ENCODE measurements at regions not wholly inside any gene's neighbourhood (a gene's known extent, or its start where the extent isn't known, plus 50 kb on each side); places are given as distances from the start of the nearest gene placed in this dataset.
"Not testable (repeated sequence)": the region's sequence is repeated elsewhere in the genome, so short reads cannot be mapped to it uniquely, and the experiment has no call there.

- in situ Hi-C loops (cut with HindIII; ENCODE audit: low sequenced_read_pairs), result no loop called here
- no peak for DNase-seq (ENCODE audit: low spot score)
These were observed 270.8 kb downstream of the GATA3 start for GRCh38 chr10:8325024-8325980.

DNA sequence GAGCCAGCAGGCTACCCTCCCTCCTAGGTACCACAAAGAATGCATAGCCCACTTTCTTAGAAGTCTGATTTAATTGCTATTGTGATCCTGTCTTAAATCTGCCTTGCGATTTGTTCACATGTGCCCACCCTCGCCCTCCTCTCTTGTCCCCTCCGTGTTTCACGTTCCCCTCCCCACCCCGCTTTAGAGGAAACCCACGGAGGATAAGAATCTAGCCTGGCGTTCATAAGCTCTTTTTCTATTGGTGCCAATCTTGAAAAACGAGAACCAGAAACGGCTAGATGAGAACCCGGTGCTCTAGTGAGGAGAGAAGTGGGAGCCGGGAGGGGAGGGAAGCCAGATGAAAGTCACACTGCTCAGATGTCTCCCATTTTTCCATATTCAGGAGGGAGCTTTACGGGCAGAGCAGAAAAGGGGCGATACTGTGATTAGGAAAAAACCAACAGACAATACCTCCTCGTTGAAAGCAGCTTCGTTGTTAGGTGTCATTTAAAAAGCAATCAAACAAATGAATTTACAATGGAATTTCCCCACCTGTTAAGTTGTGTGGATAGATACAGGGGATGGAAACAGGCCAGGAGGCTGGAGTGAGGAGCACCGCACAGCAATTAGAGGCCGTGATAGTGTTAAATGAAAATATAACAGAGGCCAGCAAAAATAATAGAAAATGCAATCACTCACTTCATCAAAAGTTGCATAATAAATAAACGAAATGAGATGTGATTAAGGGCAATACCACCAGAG is 272.1 kb downstream of the GATA3 start:
- no peak for DNase-seq (ENCODE audit: low spot score)
- in situ Hi-C loops (cut with HindIII; ENCODE audit: low sequenced_read_pairs), result no loop called here

- DNase-seq (ENCODE audit: low spot score), result no peak
- in situ Hi-C loops (cut with HindIII; ENCODE audit: low sequenced_read_pairs), result no loop called here
These were observed 272.6 kb downstream of the GATA3 start for GRCh38 chr10:8327140-8327423.

DNA sequence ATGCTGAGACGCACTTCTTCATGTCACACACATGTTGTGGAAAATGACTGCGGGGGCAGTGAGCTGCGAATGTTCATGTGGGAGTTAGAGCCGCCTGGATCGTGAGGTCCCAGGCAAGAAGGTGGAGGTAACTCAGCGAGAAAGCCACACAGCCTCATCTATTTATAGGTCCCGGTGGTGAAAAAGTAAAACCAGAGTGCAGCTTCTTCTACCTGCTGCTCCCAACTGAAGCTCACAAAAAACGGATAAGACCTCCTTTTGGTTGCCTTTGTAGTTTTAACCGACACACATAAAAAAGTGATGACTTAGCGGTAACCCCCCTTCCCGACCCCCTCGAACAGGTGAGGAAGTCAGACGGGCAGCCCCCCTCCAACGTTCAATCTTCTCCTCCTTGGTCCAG is 276.9 kb downstream of the GATA3 start:
- no peak for DNase-seq (ENCODE audit: low spot score)
- in situ Hi-C loops (cut with HindIII; ENCODE audit: low sequenced_read_pairs), result no loop called here

DNA sequence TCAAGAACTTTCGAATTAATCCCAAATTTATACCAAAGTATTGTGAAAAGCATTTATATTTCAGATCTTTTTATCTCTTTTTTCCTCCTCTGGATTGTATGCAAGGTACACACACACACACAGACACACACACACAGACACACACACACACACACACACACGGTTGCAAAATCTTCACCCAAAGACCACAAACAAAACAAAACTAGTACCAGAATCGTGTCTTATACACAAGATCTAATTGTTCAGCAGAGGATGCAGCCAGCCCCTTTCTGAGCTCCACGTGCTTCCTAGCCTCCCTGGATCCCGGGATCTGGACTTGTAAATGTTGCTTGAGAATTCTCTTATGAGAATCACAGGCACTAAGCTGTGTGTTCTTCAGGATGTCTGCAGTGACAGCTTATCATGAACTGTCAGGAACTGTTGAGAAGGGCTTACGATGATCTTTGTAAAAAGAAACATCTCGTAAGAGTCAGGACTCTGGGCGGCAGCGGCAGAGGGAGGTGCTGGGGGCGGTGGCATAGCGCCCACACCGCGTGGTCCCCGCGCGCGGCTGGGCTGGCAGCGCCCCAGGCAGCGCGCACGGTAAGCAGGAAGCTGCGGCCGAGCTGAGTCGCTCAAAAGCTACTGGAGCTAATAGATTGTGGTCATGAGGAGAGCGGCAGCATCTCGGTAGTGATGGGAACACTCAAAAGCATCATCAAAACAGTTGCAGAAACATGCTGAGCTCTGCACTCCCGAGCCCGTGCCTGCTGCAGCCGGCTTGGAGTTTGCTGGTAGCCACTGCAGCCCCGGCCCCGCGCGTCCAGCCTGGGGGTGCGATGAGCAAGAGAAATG is 277.6 kb downstream of the GATA3 start:
- in situ Hi-C loops (cut with HindIII; ENCODE audit: low sequenced_read_pairs), result no loop called here

DNA sequence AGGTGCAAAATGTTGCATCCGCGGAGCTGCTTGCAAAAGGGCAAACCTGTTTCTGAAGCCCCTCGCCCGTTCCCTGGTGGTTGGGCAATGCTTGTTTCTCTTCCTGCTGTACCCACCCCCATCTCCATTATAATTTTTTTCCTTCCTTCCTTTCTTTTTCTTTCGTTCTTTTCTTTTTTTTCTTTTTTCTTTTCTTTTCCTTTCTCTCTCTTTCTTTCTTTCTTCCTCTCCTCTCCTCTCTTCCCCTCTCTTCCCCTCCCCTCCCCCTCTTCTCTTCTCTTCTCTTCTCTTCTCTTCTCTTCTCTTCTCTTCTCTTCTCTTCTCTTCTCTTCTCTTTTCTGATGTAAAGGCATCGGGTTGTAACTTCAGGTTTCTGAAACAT is 278.2 kb downstream of the GATA3 start:
- DNase-seq (ENCODE audit: low spot score), result no peak
- in situ Hi-C loops (cut with HindIII; ENCODE audit: low sequenced_read_pairs), result no loop called here

More for the DNA sequence above, 277.6 kb downstream of the GATA3 start:
- peak; percentile 9 for DNase-seq (ENCODE audit: low spot score)

DNA sequence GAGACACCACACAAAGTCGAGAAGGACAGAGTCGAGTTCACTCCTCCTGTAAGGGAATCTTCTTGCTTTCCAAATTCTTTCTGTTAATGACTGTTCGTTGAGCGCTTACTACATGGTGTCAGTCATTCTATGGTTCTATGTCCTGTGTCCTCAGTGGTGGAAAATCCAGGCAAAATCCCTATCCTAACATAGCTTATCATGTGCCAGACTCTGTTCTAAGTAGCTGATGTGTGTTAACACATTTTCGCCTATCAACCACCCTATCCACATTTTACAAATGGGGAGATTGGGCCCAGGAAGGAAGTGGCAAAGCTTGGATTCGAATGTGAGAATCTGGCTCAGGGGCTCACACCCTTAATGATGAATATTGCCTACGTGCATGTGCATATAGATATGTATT is 280.1 kb downstream of the GATA3 start:
- DNase-seq (ENCODE audit: low spot score), result no peak
- in situ Hi-C loops (cut with HindIII; ENCODE audit: low sequenced_read_pairs), result no loop called here

GRCh38 chr10:8336629-8337331 is 282.3 kb downstream of the GATA3 start:
- in situ Hi-C loops (cut with HindIII; ENCODE audit: low sequenced_read_pairs), result no loop called here
- no peak for DNase-seq (ENCODE audit: low spot score)

GRCh38 chr10:8337332-8337651 is 282.8 kb downstream of the GATA3 start:
- in situ Hi-C loops (cut with HindIII; ENCODE audit: low sequenced_read_pairs), result no loop called here
- no peak for DNase-seq (ENCODE audit: low spot score)

DNA sequence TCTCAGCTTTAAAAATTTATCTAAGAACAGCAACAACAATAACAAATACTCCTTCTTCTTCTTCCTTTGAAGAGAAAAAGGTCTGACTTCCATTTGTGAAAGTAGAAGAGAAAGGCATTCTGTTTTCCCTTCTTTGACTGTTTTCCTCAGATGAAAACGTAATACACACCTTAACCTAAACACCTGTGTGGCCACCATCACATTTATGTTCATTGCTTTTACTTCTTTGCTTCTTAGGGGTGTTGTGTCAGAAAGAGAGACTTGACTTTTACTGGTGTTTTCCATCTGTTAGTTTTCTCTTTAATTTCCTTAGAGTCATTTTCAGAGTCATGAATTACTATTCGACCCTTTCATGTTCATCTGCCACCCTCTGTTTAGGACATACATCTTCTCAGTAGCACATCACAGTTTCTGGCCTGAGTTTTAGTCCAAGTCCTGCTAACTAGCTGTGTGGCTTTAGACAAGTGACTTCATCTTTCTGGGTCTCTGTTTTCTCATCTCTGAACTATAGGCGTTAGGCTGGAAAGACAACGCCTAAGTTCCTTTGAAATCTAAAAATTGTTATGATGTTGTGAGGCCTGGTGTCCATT is 283.8 kb downstream of the GATA3 start:
- in situ Hi-C loops (cut with HindIII; ENCODE audit: low sequenced_read_pairs), result no loop called here
- DNase-seq (ENCODE audit: low spot score), result no peak

GRCh38 chr10:8344756-8345155 is 290.3 kb downstream of the GATA3 start:
- DNase-seq (ENCODE audit: low spot score), result no peak
- in situ Hi-C loops (cut with HindIII; ENCODE audit: low sequenced_read_pairs), result no loop called here

GRCh38 chr10:8346861-8347260 is 292.4 kb downstream of the GATA3 start:
- in situ Hi-C loops (cut with HindIII; ENCODE audit: low sequenced_read_pairs), result no loop called here
- no peak for DNase-seq (ENCODE audit: low spot score)

DNA sequence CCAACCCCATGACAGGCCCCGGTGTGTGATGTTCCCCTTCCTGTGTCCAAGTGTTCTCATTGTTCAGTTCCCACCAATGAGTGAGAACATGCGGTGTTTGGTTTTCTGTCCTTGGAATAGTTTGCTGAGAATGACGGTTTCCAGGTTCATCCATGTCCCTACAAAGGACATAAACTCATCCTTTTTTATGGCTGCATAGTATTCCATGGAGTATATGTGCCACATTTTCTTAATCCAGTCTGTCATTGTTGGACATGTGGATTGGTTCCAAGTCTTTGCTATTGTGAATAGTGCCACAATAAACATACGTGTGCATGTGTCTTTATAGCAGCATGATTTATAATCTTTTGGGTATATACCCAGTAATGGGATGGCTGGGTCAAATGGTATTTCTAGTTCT is 293.1 kb downstream of the GATA3 start:
- in situ Hi-C loops (cut with HindIII; ENCODE audit: low sequenced_read_pairs); DNase-seq (ENCODE audit: low spot score): not testable (repeated sequence)

- in situ Hi-C loops (cut with HindIII; ENCODE audit: low sequenced_read_pairs), result no loop called here
- no peak for DNase-seq (ENCODE audit: low spot score)
These were observed 295.2 kb downstream of the GATA3 start for GRCh38 chr10:8349610-8350249.

DNA sequence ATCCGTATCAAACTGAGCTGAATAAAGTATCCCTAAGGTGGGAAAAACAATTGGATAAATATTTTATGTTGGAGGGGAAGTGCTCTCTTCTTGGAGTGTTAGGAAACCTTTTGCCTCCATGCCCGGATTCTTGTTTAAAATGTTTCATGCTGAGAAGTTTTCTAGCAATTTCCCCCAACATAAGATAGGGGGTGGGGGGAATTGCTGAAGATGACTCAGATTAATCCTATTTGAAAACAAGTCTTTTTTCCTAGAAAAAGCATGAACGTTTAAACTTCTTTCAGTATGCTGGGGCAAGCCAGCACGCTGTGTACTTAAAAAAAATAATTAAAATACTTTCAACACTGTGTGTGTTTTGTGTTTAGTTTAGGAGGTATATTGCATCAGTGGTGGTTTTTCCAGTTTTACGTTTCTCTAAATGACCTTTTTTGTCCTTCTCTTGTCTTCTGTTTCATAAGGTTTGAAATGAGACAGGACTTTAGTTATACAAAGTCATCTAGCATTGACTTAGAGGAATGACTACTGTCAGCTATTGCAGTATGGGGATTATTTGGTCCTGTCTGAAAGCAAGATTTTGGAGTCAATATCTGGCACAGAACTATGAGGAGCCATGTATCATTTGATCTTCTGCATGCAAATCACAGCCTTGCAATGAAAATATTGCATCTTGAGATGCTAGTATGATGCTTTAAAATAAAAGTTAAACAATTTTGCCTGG is 295.9 kb downstream of the GATA3 start:
- in situ Hi-C loops (cut with HindIII; ENCODE audit: low sequenced_read_pairs), result no loop called here
- DNase-seq (ENCODE audit: low spot score), result no peak

DNA sequence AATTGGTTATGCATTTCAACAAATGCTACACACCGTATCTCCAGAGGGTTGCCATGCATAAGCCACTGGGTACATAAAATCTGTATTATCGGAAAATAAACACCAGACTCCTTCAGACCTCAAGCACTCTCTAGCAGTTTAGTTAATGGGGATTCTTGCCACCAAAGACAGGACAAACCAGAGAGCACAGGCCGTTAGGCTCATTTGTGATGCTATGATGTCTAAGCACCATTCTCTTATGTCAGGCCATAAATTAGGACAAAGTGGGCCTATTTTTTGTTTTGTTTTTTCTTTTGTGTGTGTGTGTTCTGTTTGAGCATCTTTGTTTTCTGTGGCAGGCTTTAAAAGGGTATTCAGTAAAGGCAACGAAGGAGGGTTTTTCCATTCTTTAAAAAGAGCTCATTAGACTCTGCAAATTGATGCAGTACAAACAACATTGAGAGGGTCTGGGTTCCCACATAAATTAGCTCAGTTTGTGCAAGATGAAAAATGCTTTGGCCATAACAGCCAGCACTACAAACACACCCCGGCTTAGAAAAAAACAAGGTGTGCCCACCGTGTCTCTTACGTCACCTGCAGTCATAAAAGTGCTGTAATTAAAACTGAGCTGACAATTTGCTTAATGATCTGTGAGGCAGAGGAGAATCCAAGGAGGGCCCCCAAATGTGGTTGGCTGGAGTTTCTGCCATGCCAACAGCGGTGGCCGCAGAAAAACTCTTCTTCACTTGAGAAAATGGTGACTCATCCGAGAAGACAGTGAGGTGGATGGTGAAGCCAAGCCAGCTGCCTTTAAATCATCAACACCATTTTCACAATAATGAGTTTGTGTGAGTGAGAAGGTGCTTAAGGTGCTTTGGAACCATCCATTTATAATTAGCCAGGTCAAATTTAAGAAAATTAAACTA is 297.9 kb downstream of the GATA3 start:
- no peak for DNase-seq (ENCODE audit: low spot score)
- in situ Hi-C loops (cut with HindIII; ENCODE audit: low sequenced_read_pairs), result no loop called here

GRCh38 chr10:8356283-8356682 is 301.8 kb downstream of the GATA3 start:
- DNase-seq (ENCODE audit: low spot score), result no peak

More at GRCh38 chr10:8356283-8356682, 301.8 kb downstream of the GATA3 start:
- in situ Hi-C loops (cut with HindIII; ENCODE audit: low sequenced_read_pairs), result no loop called here
